ENCODE measurements at regions not wholly inside any gene's neighbourhood (a gene's known extent, or its start where the extent isn't known, plus 50 kb on each side); places are given as distances from the start of the nearest gene placed in this dataset.

GRCh38 chr3:160112481-160112880 lies 112.7 kb upstream of the C3orf80 start (continued):
- TF ChIP-seq, protein P1, sequence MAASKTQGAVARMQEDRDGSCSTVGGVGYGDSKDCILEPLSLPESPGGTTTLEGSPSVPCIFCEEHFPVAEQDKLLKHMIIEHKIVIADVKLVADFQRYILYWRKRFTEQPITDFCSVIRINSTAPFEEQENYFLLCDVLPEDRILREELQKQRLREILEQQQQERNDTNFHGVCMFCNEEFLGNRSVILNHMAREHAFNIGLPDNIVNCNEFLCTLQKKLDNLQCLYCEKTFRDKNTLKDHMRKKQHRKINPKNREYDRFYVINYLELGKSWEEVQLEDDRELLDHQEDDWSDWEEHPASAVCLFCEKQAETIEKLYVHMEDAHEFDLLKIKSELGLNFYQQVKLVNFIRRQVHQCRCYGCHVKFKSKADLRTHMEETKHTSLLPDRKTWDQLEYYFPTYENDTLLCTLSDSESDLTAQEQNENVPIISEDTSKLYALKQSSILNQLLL (CRISPR knock-in tag; IDR thresholded peaks at IDR 0.05; ENCODE audit: borderline replicate concordance), result no peak
- TF ChIP-seq PHB (CRISPR knock-in tag; IDR thresholded peaks at IDR 0.05) (no peak), ZC3H8 (IDR thresholded peaks at IDR 0.05) (no peak), ZBTB7A (IDR thresholded peaks at IDR 0.05; ENCODE audit: borderline replicate concordance, control insufficient read depth, low read depth, low read length) (no peak), TBL1XR1 (IDR thresholded peaks at IDR 0.05; ENCODE audit: low read length in 2 of 2) (no peak), ZNF384 (IDR thresholded peaks at IDR 0.05; ENCODE audit: low read depth, low read length) (no peak), CTBP1 (IDR thresholded peaks at IDR 0.05; ENCODE audit: borderline replicate concordance) (no peak), SAFB2 (IDR thresholded peaks at IDR 0.05; ENCODE audit: borderline replicate concordance, low read depth, low read length, severe bottlenecking) (no peak), HIVEP1 (CRISPR knock-in tag; IDR thresholded peaks at IDR 0.05) (no peak), DMBX1 (CRISPR knock-in tag; IDR thresholded peaks at IDR 0.05; ENCODE audit: borderline replicate concordance) (no peak), ZNF584 (CRISPR knock-in tag; IDR thresholded peaks at IDR 0.05; ENCODE audit: low read depth) (no peak), ZNF764 (CRISPR knock-in tag; IDR thresholded peaks at IDR 0.05; ENCODE audit: low read depth) (no peak)
- TF ChIP-seq, protein P2, sequence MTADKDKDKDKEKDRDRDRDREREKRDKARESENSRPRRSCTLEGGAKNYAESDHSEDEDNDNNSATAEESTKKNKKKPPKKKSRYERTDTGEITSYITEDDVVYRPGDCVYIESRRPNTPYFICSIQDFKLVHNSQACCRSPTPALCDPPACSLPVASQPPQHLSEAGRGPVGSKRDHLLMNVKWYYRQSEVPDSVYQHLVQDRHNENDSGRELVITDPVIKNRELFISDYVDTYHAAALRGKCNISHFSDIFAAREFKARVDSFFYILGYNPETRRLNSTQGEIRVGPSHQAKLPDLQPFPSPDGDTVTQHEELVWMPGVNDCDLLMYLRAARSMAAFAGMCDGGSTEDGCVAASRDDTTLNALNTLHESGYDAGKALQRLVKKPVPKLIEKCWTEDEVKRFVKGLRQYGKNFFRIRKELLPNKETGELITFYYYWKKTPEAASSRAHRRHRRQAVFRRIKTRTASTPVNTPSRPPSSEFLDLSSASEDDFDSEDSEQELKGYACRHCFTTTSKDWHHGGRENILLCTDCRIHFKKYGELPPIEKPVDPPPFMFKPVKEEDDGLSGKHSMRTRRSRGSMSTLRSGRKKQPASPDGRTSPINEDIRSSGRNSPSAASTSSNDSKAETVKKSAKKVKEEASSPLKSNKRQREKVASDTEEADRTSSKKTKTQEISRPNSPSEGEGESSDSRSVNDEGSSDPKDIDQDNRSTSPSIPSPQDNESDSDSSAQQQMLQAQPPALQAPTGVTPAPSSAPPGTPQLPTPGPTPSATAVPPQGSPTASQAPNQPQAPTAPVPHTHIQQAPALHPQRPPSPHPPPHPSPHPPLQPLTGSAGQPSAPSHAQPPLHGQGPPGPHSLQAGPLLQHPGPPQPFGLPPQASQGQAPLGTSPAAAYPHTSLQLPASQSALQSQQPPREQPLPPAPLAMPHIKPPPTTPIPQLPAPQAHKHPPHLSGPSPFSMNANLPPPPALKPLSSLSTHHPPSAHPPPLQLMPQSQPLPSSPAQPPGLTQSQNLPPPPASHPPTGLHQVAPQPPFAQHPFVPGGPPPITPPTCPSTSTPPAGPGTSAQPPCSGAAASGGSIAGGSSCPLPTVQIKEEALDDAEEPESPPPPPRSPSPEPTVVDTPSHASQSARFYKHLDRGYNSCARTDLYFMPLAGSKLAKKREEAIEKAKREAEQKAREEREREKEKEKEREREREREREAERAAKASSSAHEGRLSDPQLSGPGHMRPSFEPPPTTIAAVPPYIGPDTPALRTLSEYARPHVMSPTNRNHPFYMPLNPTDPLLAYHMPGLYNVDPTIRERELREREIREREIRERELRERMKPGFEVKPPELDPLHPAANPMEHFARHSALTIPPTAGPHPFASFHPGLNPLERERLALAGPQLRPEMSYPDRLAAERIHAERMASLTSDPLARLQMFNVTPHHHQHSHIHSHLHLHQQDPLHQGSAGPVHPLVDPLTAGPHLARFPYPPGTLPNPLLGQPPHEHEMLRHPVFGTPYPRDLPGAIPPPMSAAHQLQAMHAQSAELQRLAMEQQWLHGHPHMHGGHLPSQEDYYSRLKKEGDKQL (CRISPR knock-in tag; IDR thresholded peaks at IDR 0.05; ENCODE audit: borderline replicate concordance), result no peak

Data from K562 (cell line).